DND-41 (cell line): ENCODE measurements at regions not wholly inside any gene's neighbourhood (a gene's known extent, or its start where the extent isn't known, plus 50 kb on each side); places are given as distances from the start of the nearest gene placed in this dataset.

Source experiments
- ATAC-seq: fragments of 200-7000 bp; cut with Tn5 transposase; 3 replicates; pipeline ENCODE4 v1.9.1; 2021; ENCODE audit warnings: low read depth; ENCODE audit not compliant: insufficient read depth
- DNase-seq: peaks from one replicate; pipeline ENCODE4 v3.0.0-alpha.2; 2020
- H2AFZ ChIP-seq: 2 replicates; pipeline ENCODE4 v1.6.0; 2012; ENCODE audit warnings: low read depth, low read length
- H3K27ac ChIP-seq: 2 replicates; pipeline ENCODE4 v1.5.1; 2012; ENCODE audit warnings: low read length, inconsistent platforms
- H3K27me3 ChIP-seq: fragments of 200-600 bp; sonication (generic); 2 replicates; pipeline ENCODE4 v1.6.0; 2012; ENCODE audit warnings: low read length, mild to moderate bottlenecking, inconsistent platforms; ENCODE audit not compliant: insufficient read depth, poor library complexity
- H3K36me3 ChIP-seq: 2 replicates; pipeline ENCODE4 v1.5.1; 2012; ENCODE audit warnings: low read length, inconsistent platforms; ENCODE audit not compliant: insufficient read depth
- H3K4me1 ChIP-seq: 2 replicates; pipeline ENCODE4 v1.5.1; 2012; ENCODE audit warnings: mild to moderate bottlenecking, low read length; ENCODE audit not compliant: insufficient read depth
- H3K4me2 ChIP-seq: 2 replicates; pipeline ENCODE4 v1.6.0; 2012; ENCODE audit warnings: mild to moderate bottlenecking, moderate library complexity, low read length, inconsistent platforms; ENCODE audit not compliant: insufficient read depth
- H3K4me3 ChIP-seq, 2 experiments: fragments of 200-600 bp in 1 of 2; shearing (Covaris generic) in 1 of 2; 2 replicates each; pipeline ENCODE4 v1.5.1; 2012 to 2016; ENCODE audit warnings: inconsistent platforms in 2 of 2, low read length in 2 of 2, mild to moderate bottlenecking in 2 of 2, low read depth in 1 of 2, moderate library complexity in 1 of 2
- H3K79me2 ChIP-seq: 2 replicates; pipeline ENCODE4 v1.6.0; 2012; ENCODE audit warnings: low read length, inconsistent platforms; ENCODE audit not compliant: insufficient read depth
- H3K9ac ChIP-seq: 2 replicates; pipeline ENCODE4 v1.6.0; 2012; ENCODE audit warnings: low read depth, mild to moderate bottlenecking, inconsistent platforms, low read length, moderate library complexity
- H3K9me3 ChIP-seq: 2 replicates; pipeline ENCODE4 v1.5.1; 2012; ENCODE audit warnings: low read length, moderate library complexity, mild to moderate bottlenecking, inconsistent platforms; ENCODE audit not compliant: insufficient read depth, severe bottlenecking
- H4K20me1 ChIP-seq: 2 replicates; pipeline ENCODE4 v1.6.0; 2012; ENCODE audit warnings: low read length; ENCODE audit not compliant: insufficient read depth
- CTCF ChIP-seq: IDR thresholded peaks from 2 replicates; pipeline ENCODE4 v1.5.1; 2012; ENCODE audit warnings: borderline replicate concordance, low read length, moderate library complexity, mild to moderate bottlenecking; ENCODE audit not compliant: poor library complexity, severe bottlenecking; ENCODE audit errors: extremely low read depth
- EZH2 ChIP-seq: IDR thresholded peaks from 3 replicates; pipeline ENCODE4 v1.6.1; 2012; ENCODE audit warnings: borderline replicate concordance, low read depth, mild to moderate bottlenecking, moderate library complexity, low read length, inconsistent platforms; ENCODE audit not compliant: severe bottlenecking

GRCh38 chr2:19505199-19506136 lies 147.0 kb upstream of the OSR1 start:
- no peak overlapping the region for H3K4me2 ChIP-seq
- no peak overlapping the region for H2AFZ ChIP-seq
- no peaks in the 10 kb centered on the region for H3K4me1 ChIP-seq
- H3K79me2 ChIP-seq: no peaks in the 10 kb centered on the region
- no peaks in the 10 kb centered on the region for H3K9me3 ChIP-seq
- H3K4me3 ChIP-seq: no peak overlapping the region
- ATAC-seq (no peak), DNase-seq (no peak)
- H3K27me3 ChIP-seq: no peaks in the 10 kb centered on the region
- TF ChIP-seq EZH2 (no peak), CTCF (no peak)
- no peak overlapping the region for H3K27ac ChIP-seq
- H3K36me3 ChIP-seq: no peaks in the 10 kb centered on the region
- no peaks in the 10 kb centered on the region for H4K20me1 ChIP-seq
- H3K9ac ChIP-seq: no peak overlapping the region

- no peak for ATAC-seq
- H3K4me3 ChIP-seq: no peak overlapping the region
- TF ChIP-seq EZH2 (no peak), CTCF (no peak)
- no peaks in the 10 kb centered on the region for H3K36me3 ChIP-seq
- H3K27me3 ChIP-seq: no peaks in the 10 kb centered on the region
- no peaks in the 10 kb centered on the region for H3K9me3 ChIP-seq
- H3K79me2 ChIP-seq: no peaks in the 10 kb centered on the region
- DNase-seq: no peak
- no peaks in the 10 kb centered on the region for H4K20me1 ChIP-seq
- no peak overlapping the region for H3K4me2 ChIP-seq
- H3K27ac ChIP-seq: no peak overlapping the region
- no peak overlapping the region for H2AFZ ChIP-seq
- no peak overlapping the region for H3K9ac ChIP-seq
- H3K4me1 ChIP-seq: no peaks in the 10 kb centered on the region
These were observed 146.2 kb upstream of the OSR1 start for GRCh38 chr2:19504400-19505198.

- Histone ChIP-seq H3K79me2 (no peaks in the 10 kb centered on the region), H3K4me2 (no peak overlapping the region), H3K27me3 (no peaks in the 10 kb centered on the region), H3K36me3 (no peaks in the 10 kb centered on the region), H3K4me1 (no peaks in the 10 kb centered on the region), H3K9me3 (no peaks in the 10 kb centered on the region), H3K9ac (no peak overlapping the region), H3K27ac (no peak overlapping the region), H2AFZ (no peak overlapping the region), H3K4me3 (no peak overlapping the region), H4K20me1 (no peaks in the 10 kb centered on the region)
- TF ChIP-seq CTCF: no peak
- TF ChIP-seq EZH2: no peak
- no peak for ATAC-seq
- no peak for DNase-seq
These were observed 145.5 kb upstream of the OSR1 start for GRCh38 chr2:19503915-19504314.
